NCI-H774 (cell line): ENCODE measurements at regions not wholly inside any gene's neighbourhood (a gene's known extent, or its start where the extent isn't known, plus 50 kb on each side); places are given as distances from the start of the nearest gene placed in this dataset.

Source experiments
- DNase-seq: peaks from one replicate; lab custom pipeline; 2025; lab: John Stamatoyannopoulos, UW

GRCh38 chr4:56086073-56086541 lies 137.4 kb downstream of the CEP135 start:
- DNase-seq = no peak

DNA sequence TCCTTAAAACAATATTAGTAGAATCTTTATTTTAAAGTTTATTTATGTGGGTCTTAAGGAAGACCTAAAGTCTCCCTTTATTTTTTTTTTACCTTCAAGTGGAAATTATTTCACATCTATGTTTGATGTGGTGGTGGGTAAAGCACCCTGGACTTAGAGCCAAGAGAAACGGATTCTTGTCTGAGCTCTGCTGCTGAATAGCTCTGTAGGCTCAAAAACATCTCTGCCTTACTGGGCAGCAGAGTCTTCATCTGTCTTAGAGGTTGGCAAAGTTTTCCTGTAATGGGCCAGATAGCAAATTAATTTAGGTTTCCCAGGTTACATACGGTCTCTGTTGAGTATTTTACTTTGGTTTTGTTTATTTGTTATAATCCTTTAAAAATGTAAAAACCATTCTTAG lies 136.5 kb downstream of the CEP135 start:
- DNase-seq = no peak

GRCh38 chr4:56084851-56085250 lies 136.1 kb downstream of the CEP135 start:
- no peak for DNase-seq
